B cell (primary cell): ENCODE measurements at regions not wholly inside any gene's neighbourhood (a gene's known extent, or its start where the extent isn't known, plus 50 kb on each side); places are given as distances from the start of the nearest gene placed in this dataset.

Experiments
- CTCF ChIP-seq: fragments of 200-600 bp; IDR thresholded peaks from one replicate; pipeline ENCODE4 v1.8.0; 2022; ENCODE audit warnings: antibody characterized with exemption, mild to moderate bottlenecking
- EZH2 ChIP-seq: IDR thresholded peaks from 2 replicates; pipeline ENCODE4 v1.6.1; 2012; ENCODE audit warnings: borderline replicate concordance, low read depth, mild to moderate bottlenecking, moderate library complexity, low read length; ENCODE audit not compliant: insufficient read depth, poor library complexity, severe bottlenecking

GRCh38 chr10:113494761-113495160, 58.1 kb upstream of the HABP2 start:
- TF ChIP-seq CTCF = no peak
- TF ChIP-seq EZH2 = no peak
